IPS-NIHi7 (cell line): ENCODE measurements at regions not wholly inside any gene's neighbourhood (a gene's known extent, or its start where the extent isn't known, plus 50 kb on each side); places are given as distances from the start of the nearest gene placed in this dataset.

Experiments used
- DNase-seq: peaks from one replicate; pipeline ENCODE4 v3.0.0; 2012; ENCODE audit warnings: mixed read lengths; ENCODE audit errors: extremely low spot score

DNA sequence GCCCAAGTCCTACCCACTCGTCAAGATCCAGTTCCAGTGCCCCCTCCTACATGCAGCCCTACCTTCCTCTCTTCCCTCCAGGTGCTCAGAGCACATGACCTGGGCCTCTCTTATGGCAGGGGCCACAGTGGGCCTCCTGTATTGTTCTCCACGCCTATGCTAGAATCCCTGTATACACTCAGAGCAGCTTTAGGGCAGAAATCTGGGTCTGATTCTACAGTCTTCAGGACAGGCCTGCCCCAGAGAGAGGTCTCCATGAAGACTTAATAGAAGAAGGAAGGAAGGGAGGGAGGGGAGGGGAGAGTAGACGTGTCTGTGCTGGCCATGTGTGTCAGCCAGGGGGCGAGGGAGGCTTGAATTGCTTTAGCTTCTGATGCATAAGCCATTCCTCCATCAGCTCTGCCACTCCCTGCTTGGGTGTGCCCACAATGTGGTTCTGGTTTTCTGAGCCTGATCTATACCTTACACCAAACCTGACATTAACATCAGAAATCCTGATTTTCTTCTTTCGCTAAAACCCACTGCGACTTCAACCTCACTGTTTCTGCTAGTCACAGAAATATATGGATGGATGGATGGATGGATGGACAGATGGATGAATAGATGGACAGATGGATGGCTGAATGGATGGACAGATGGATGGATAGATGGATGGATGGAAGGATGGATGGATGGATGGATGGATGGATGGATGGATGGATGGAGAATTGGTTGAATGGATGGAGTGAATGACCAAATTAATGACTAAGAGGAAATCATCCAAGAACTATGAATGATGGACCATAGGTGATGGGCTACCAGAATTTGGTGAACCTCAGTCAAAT, 56.6 kb upstream of the PRDM11 start:
- DNase-seq, result no peak

DNA sequence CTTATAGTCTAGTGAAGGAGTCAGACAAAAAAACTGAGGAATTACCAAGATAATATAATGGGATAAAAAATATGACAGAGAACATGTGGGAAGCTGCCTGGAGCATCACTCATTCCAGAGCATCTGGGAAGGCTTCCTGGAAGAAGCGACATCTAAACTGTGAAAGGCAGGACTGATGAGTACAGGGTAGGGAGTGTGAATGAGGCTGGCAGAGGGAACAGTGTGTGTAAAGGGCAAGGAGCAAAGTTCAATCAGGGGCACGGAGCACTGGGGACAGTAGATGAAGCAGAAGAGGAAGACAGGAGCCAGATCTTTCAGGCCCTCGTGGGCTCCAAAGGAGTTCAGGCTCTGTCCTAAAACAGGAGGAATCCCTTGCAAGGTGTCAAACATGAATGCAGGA, 55.8 kb upstream of the PRDM11 start:
- DNase-seq, result no peak

DNA sequence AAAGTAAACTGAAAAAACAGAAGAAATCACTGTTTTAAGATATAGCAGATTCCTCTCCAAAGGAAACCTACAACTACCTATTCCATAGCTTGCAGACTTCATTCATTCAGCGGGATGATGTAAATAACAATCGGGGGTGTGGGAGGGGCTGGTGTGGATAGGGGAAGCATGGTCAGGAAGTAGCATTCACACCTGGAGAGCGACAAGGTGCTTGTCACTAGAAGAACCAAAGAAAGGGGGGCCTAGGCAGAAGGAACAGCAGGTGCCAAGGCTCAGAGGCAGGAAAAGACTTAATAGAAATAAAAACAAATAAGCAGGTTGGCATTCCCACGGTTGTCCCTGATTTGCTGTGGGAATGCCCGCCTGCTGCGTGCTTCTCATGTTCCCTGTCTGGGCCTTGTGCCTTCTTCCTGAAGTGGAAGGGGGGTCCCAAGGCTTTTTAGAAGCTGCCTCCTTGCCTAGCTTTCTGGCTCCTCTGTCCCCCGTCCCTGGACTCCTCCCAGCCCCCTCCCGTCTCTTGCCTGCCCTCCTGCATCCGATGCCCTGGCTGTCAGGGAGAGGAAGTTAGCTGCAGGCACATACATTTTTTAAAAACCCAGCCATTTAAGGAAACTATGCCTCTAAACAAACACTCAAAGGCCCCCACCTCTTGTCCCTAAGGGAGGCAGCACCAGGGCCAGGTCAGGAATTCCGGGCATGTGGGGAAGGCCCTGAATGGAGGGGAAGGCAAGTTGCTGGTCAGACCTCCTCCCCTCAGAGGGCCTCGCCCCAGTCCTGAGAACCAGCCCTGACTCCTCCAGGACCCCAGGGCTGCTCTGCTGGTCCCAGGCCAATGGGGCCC, 54.7 kb upstream of the PRDM11 start:
- DNase-seq, result peak; percentile 76

DNA sequence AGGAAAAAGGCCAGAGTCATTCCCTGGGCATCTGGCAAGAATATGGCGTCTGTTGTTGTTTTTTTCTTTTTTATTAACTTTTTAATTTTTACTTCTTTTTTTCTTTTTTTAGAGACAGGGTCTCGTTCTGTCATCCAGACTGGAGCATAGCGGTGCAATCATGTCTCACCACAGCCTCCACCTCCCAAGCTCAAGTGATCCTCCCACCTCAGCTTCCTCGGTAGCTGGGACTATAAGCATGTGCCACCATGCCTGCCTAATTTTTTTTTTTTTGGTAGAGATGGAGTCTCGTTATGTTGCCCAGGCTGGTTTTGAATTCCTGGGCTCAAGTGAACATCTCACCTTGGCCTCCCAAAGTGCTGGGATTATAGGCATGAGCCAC, 54.0 kb upstream of the PRDM11 start:
- DNase-seq, result no peak

DNA sequence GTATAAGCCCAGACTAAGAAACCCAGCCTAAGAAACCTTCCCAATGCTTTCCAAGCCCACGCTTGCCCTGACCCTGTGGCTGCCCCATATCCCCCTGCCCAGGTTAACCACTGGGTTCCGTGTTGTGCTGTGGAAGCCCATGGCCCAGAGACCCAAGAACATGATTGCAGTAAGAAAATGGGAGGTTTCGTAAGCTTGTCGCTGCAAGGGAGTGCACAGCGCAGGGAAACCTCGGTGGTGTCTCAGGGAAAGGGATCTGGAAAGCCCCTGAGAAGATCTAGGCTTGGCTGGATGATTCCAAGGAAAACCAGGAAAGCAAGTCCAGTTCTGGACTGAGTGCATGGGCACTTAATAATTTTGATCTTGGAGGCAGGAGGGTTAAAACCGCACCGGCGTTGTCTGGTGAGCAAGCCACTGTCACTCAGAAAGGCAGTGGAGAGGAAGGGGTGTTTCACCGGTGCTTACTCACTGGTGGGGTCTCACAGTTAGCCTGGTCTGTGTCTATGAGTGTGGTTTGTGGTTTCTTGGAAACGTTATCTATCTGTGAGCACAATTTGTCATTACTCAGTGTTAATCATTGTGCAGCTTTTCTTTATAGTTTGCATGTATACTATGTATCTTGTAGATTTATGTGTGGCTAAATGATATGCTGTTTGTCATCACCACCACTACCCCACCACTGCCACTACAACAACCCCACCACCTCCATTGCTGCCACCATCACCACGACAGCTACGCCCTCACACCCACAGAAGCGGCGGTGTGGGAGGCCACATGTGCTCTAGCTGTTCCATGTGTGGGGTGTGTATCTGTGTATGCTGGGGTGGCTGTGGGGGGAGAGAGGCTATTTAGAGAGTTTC, 53.3 kb upstream of the PRDM11 start:
- DNase-seq, result no peak

DNA sequence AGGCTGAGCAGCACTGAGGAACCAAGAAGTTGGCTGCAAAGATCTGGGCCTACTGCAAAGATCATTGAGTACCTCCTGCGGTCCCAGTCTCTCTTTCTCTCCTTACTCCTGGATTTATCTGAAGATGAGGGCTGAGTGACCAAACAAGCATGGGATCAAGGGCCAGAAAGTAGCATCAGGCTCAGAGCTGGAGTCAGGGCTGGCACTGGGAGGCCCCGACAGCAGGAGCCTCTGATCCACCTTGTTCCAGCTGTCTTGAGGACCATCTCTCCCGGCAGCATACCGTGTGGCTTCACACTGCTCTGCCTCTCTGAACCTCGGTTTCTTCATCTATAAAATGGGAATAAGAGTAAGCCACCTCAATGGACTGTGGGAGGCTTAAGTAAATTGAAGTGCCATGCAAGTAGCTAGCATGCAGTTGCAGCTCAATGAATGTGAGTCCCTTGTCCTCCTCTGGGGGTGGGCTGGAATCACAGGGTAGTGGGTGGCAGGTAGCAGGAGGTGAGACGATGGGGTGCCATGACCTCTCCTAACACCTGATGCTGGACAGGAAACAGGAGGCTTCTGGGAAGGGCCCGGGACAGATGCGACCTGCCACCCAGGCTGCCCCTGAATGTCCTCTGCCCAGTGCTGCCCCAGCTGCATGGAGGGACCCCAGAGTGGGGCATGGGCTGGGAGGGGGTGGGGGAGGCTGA, 52.5 kb upstream of the PRDM11 start:
- DNase-seq, result no peak

DNA sequence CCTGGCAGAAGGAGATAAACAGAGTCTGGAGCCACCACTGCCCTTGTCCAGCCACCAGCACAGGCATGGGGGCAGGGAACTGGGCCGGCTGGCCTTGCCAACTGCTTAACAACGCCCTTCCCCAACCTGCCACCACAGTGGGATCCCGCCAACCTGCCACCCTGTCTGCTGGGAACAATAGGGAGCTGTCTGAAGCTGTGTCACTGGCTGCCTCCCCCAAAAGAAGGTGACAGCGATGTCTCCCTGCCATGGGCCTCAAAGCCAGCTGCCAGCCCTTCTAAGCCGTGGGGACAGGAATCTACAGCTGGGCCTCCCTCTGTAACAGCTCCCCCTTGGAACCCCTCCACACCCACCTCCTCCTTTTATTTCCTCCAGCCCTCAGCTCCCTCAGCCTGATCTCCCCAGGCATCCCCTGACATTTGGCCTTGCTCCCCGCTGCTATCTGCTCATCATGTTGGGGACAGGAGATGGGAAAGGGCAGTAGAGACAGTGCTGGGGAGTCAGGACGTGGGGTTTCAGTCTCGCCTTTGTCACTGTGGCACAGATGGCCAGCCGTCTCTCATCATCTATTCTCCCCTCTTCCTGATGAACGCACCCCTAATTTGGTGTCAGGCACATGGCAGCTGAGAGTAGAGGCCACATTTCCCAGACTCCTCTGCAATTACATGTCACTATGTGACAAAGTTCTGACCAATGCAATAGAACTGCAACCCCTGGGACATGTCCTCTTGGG, 51.3 kb upstream of the PRDM11 start:
- DNase-seq, result no peak

DNA sequence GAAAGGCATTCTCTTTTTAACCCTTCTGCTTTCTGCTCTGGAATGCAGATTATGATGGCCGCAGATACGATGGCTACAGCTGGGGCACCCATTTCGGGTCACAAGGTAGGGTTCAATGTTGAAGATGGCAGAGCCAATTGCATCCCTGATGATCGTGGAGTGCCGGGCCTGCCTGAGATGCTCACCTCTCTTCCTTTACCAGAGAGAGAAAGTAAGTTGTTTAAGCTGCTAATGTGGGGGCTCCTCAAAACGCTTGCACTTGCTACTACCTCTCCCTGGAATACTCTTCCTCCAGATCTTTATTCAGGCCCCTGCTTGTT, 50.8 kb upstream of the PRDM11 start:
- no peak for DNase-seq

DNA sequence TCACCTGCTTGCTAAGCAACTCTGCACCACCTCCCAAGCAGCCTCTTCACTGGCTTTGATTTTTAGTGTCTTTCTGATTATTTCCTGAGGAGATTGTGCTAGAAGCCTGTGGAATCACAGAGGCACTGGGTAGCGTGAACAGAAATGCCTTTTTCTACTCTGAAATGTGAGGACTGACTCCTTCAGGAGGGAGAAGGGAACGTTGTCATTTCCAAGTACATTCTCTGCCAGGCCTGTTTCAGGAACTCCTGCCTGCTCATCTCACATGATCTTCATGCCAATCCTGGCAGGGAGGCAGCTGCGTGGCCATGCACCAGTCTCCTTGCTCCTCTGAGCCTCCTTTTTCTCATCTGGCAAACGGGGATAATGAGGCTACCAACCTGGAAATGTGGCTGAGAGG, 49.8 kb upstream of the PRDM11 start:
- DNase-seq, result no peak
